Upper lobe of right lung (tissue), 1 donor: ENCODE measurements at regions not wholly inside any gene's neighbourhood (a gene's known extent, or its start where the extent isn't known, plus 50 kb on each side); places are given as distances from the start of the nearest gene placed in this dataset.

ENCODE experiments used
- ATAC-seq: fragments of 200-7000 bp; cut with Tn5 transposase; one replicate; pipeline ENCODE4 v1.9.1; 2020; ENCODE audit warnings: mild to moderate bottlenecking, moderate library complexity
- DNase-seq: peaks from one replicate; pipeline ENCODE4 v3.0.0-alpha.2; 2020
- H3K27ac ChIP-seq: fragments of 200-600 bp; one replicate; pipeline ENCODE4 v1.8.0; 2022
- H3K27me3 ChIP-seq: fragments of 200-600 bp; one replicate; pipeline ENCODE4 v1.8.0; 2022; ENCODE audit warnings: mild to moderate bottlenecking
- H3K36me3 ChIP-seq: fragments of 200-600 bp; one replicate; pipeline ENCODE4 v1.8.0; 2022
- H3K4me1 ChIP-seq: fragments of 200-600 bp; one replicate; pipeline ENCODE4 v1.8.0; 2022
- H3K4me3 ChIP-seq: fragments of 200-600 bp; one replicate; pipeline ENCODE4 v1.8.0; 2022; ENCODE audit warnings: mild to moderate bottlenecking
- H3K9me3 ChIP-seq: fragments of 200-600 bp; one replicate; pipeline ENCODE4 v1.8.0; 2022
- CTCF ChIP-seq: fragments of 200-600 bp; IDR thresholded peaks from one replicate; pipeline ENCODE4 v1.8.0; 2022; ENCODE audit warnings: antibody characterized with exemption
- intact Hi-C: fragments of 100-400 bp; cut with DNase I; formaldehyde crosslinking; loops from one replicate; pipeline ENCODE4 v1.11.0; 2022
- donor health status: DM: no; HTN: yes; CAD: no; lungs with severe emphysema.

- Histone ChIP-seq H3K27me3 (no peaks in the 10 kb centered on the region), H3K4me3 (no peak overlapping the region), H3K27ac (no peak overlapping the region), H3K4me1 (no peaks in the 10 kb centered on the region), H3K36me3 (no peaks in the 10 kb centered on the region), H3K9me3 (no peaks in the 10 kb centered on the region)
- DNase-seq = no peak
- intact Hi-C loops = no loop called here
- no peak for ATAC-seq
- no peak for TF ChIP-seq CTCF
Observed at GRCh38 chr18:56501896-56502295, 136.5 kb downstream of the TXNL1 start.

- no peak overlapping the region for H3K27ac ChIP-seq
- no peak for DNase-seq
- no peak overlapping the region for H3K4me3 ChIP-seq
- no peaks in the 10 kb centered on the region for H3K4me1 ChIP-seq
- no peak for TF ChIP-seq CTCF
- H3K36me3 ChIP-seq = no peaks in the 10 kb centered on the region
- peak; percentile 31 for ATAC-seq
- no peaks in the 10 kb centered on the region for H3K27me3 ChIP-seq
- intact Hi-C loops = no loop called here
- no peaks in the 10 kb centered on the region for H3K9me3 ChIP-seq
Observed at GRCh38 chr18:56495884-56496283, 142.5 kb downstream of the TXNL1 start.

GRCh38 chr18:56493531-56493930, 144.9 kb downstream of the TXNL1 start:
- DNase-seq (no peak), ATAC-seq (no peak)
- Histone ChIP-seq H3K36me3 (no peaks in the 10 kb centered on the region), H3K4me3 (no peak overlapping the region), H3K27ac (no peak overlapping the region), H3K4me1 (no peaks in the 10 kb centered on the region), H3K27me3 (no peaks in the 10 kb centered on the region), H3K9me3 (no peaks in the 10 kb centered on the region)
- no peak for TF ChIP-seq CTCF
- intact Hi-C loops = no loop called here

GRCh38 chr18:56492136-56492535, 146.3 kb downstream of the TXNL1 start:
- Histone ChIP-seq H3K4me1 (no peaks in the 10 kb centered on the region), H3K36me3 (no peaks in the 10 kb centered on the region), H3K4me3 (no peak overlapping the region), H3K27ac (no peak overlapping the region), H3K9me3 (no peaks in the 10 kb centered on the region), H3K27me3 (no peaks in the 10 kb centered on the region)
- no peak for TF ChIP-seq CTCF
- DNase-seq = no peak
- intact Hi-C loops = no loop called here
- ATAC-seq = no peak

- no peak overlapping the region for H3K4me3 ChIP-seq
- no peak for ATAC-seq
- no peak overlapping the region for H3K27ac ChIP-seq
- no peak for DNase-seq
- H3K4me1 ChIP-seq = no peaks in the 10 kb centered on the region
- no peak for TF ChIP-seq CTCF
- H3K36me3 ChIP-seq = no peaks in the 10 kb centered on the region
- intact Hi-C loops = no loop called here
- H3K27me3 ChIP-seq = no peaks in the 10 kb centered on the region
- no peaks in the 10 kb centered on the region for H3K9me3 ChIP-seq
Observed at GRCh38 chr18:56490942-56491341, 147.4 kb downstream of the TXNL1 start.

GRCh38 chr18:56489893-56490292, 148.5 kb downstream of the TXNL1 start:
- Histone ChIP-seq H3K27me3 (no peaks in the 10 kb centered on the region), H3K36me3 (no peaks in the 10 kb centered on the region), H3K27ac (no peak overlapping the region), H3K9me3 (no peaks in the 10 kb centered on the region), H3K4me3 (no peak overlapping the region), H3K4me1 (no peaks in the 10 kb centered on the region)
- DNase-seq (no peak), ATAC-seq (peak; percentile 67)
- no peak for TF ChIP-seq CTCF
- intact Hi-C loops = no loop called here
